GM23248 (cell line): ENCODE measurements at regions not wholly inside any gene's neighbourhood (a gene's known extent, or its start where the extent isn't known, plus 50 kb on each side); places are given as distances from the start of the nearest gene placed in this dataset.

ENCODE experiments used
- DNase-seq: peaks from one replicate; pipeline ENCODE4 v3.0.0-alpha.2; 2015
- H2AFZ ChIP-seq: fragments of 200-600 bp; sonication (generic); 2 replicates; pipeline ENCODE4 v1.6.1; 2016; ENCODE audit warnings: antibody characterized with exemption
- H3F3A ChIP-seq: fragments of 200-600 bp; sonication (generic); 2 replicates; pipeline ENCODE4 v1.6.1; 2016; ENCODE audit warnings: mild to moderate bottlenecking, antibody characterized with exemption, mixed run types; ENCODE audit not compliant: insufficient read depth
- H3K27ac ChIP-seq: fragments of 200-600 bp; sonication (generic); 2 replicates; pipeline ENCODE4 v1.5.1; 2016; ENCODE audit warnings: mild to moderate bottlenecking
- H3K27me3 ChIP-seq: fragments of 200-600 bp; sonication (generic); replicated peaks from 2 replicates; pipeline ENCODE4 v1.6.1; 2016; ENCODE audit warnings: mild to moderate bottlenecking; ENCODE audit not compliant: insufficient read depth
- H3K36me3 ChIP-seq: fragments of 200-600 bp; sonication (generic); 2 replicates; pipeline ENCODE4 v1.6.1; 2016; ENCODE audit warnings: low read depth, mild to moderate bottlenecking
- H3K4me1 ChIP-seq: fragments of 200-600 bp; sonication (generic); 2 replicates; pipeline ENCODE4 v1.6.1; 2016; ENCODE audit warnings: mild to moderate bottlenecking; ENCODE audit not compliant: insufficient read depth
- H3K4me2 ChIP-seq: fragments of 200-600 bp; sonication (generic); one replicate; pipeline ENCODE4 v1.6.1; 2016; ENCODE audit warnings: mild to moderate bottlenecking; ENCODE audit not compliant: unreplicated experiment
- H3K4me3 ChIP-seq: fragments of 200-600 bp; sonication (generic); 2 replicates; pipeline ENCODE4 v1.5.1; 2016; ENCODE audit warnings: mild to moderate bottlenecking
- H3K79me2 ChIP-seq: fragments of 200-600 bp; sonication (generic); 2 replicates; pipeline ENCODE4 v1.6.1; 2016; ENCODE audit warnings: mild to moderate bottlenecking; ENCODE audit not compliant: insufficient read depth
- H3K9ac ChIP-seq: fragments of 200-600 bp; sonication (generic); 2 replicates; pipeline ENCODE4 v1.6.1; 2016; ENCODE audit warnings: mild to moderate bottlenecking
- H3K9me2 ChIP-seq: fragments of 200-600 bp; sonication (generic); 2 replicates; pipeline ENCODE4 v1.6.1; 2016; ENCODE audit warnings: mixed run types, mild to moderate bottlenecking, moderate library complexity; ENCODE audit not compliant: insufficient read depth
- H3K9me3 ChIP-seq: fragments of 200-600 bp; sonication (generic); one replicate; pipeline ENCODE4 v1.6.1; 2017; ENCODE audit warnings: low read depth
- H4K20me1 ChIP-seq: fragments of 200-600 bp; sonication (generic); 2 replicates; pipeline ENCODE4 v1.6.0; 2016; ENCODE audit not compliant: insufficient read depth
- EZH2 ChIP-seq: fragments of 200-600 bp; sonication (generic); IDR thresholded peaks from 2 replicates; pipeline ENCODE4 v1.6.1; 2018; ENCODE audit warnings: antibody characterized with exemption, mild to moderate bottlenecking; ENCODE audit not compliant: insufficient read depth, poor library complexity, severe bottlenecking
- EZH2phosphoT487 ChIP-seq: fragments of 200-600 bp; sonication (generic); IDR thresholded peaks from 2 replicates; pipeline ENCODE4 v1.6.1; 2018; ENCODE audit warnings: antibody characterized with exemption, moderate library complexity, mild to moderate bottlenecking, low read depth; ENCODE audit not compliant: insufficient read depth
- WGBS, 2 experiments: methylation state at CpG; one replicate each; pipeline ENCODE4 v1.1.6; 2015 to 2017; ENCODE audit warnings: low lambda C conversion rate in 2 of 2, low coverage in 1 of 2; ENCODE audit errors: missing lambda C conversion rate in 2 of 2; 5-methylcytosine and 5-hydroxymethylcytosine counted together
- in situ Hi-C: fragments of 300-500 bp; cut with MboI; formaldehyde crosslinking; loops from 2 replicates; pipeline ENCODE4 v1.15.0; 2020

- no peak overlapping the region for H3K4me2 ChIP-seq
- no peak overlapping the region for H3K27ac ChIP-seq
- H3K27me3 ChIP-seq, result no peaks in the 10 kb centered on the region
- no peak for DNase-seq
- H3K9me2 ChIP-seq, result no peaks in the 10 kb centered on the region
- H3K79me2 ChIP-seq, result no peaks in the 10 kb centered on the region
- no peaks in the 10 kb centered on the region for H4K20me1 ChIP-seq
- H3K9me3 ChIP-seq, result no peaks in the 10 kb centered on the region
- no peak overlapping the region for H3K9ac ChIP-seq
- TF ChIP-seq EZH2phosphoT487 (no peak), EZH2 (no peak)
- no peaks in the 10 kb centered on the region for H3K36me3 ChIP-seq
- WGBS, 2 experiments, result 49 to 65% methylated on average over 1 of the region's 1 CpG
- no peaks in the 10 kb centered on the region for H3K4me1 ChIP-seq
- in situ Hi-C loops, result no loop called here
- no peak overlapping the region for H3K4me3 ChIP-seq
- no peak overlapping the region for H2AFZ ChIP-seq
- no peaks in the 10 kb centered on the region for H3F3A ChIP-seq
Observed at GRCh38 chr11:104465321-104465720, 301.4 kb upstream of the PDGFD start.

GRCh38 chr11:104464691-104465090 lies 300.7 kb upstream of the PDGFD start:
- H3K36me3 ChIP-seq, result no peaks in the 10 kb centered on the region
- no peaks in the 10 kb centered on the region for H4K20me1 ChIP-seq
- in situ Hi-C loops, result no loop called here
- no peak for DNase-seq
- no peaks in the 10 kb centered on the region for H3K27me3 ChIP-seq
- H3K4me3 ChIP-seq, result no peak overlapping the region
- no peaks in the 10 kb centered on the region for H3F3A ChIP-seq
- no peak overlapping the region for H3K27ac ChIP-seq
- no peaks in the 10 kb centered on the region for H3K9me3 ChIP-seq
- H3K9me2 ChIP-seq, result no peaks in the 10 kb centered on the region
- no peak overlapping the region for H2AFZ ChIP-seq
- no peaks in the 10 kb centered on the region for H3K4me1 ChIP-seq
- WGBS, 2 experiments, result 11 to 14% methylated on average over 1 of the region's 1 CpG
- H3K79me2 ChIP-seq, result no peaks in the 10 kb centered on the region
- H3K4me2 ChIP-seq, result no peak overlapping the region
- TF ChIP-seq EZH2phosphoT487, result no peak
- TF ChIP-seq EZH2, result no peak
- H3K9ac ChIP-seq, result no peak overlapping the region

- 5 to 6% methylated on average over 2 of the region's 2 CpGs for WGBS, 2 experiments
- H3F3A ChIP-seq, result no peaks in the 10 kb centered on the region
- peak; percentile 22 for DNase-seq
Observed at GRCh38 chr11:104462341-104462740, 298.4 kb upstream of the PDGFD start.

GRCh38 chr11:104451197-104451893 lies 287.4 kb upstream of the PDGFD start:
- no peak overlapping the region for H2AFZ ChIP-seq
- no peaks in the 10 kb centered on the region for H3K9me2 ChIP-seq
- no peaks in the 10 kb centered on the region for H3K27me3 ChIP-seq
- no peak for TF ChIP-seq EZH2phosphoT487
- H3K4me1 ChIP-seq, result no peaks in the 10 kb centered on the region
- H3K4me2 ChIP-seq, result no peak overlapping the region
- DNase-seq, result no peak
- 48 to 57% methylated on average over 4 of the region's 4 CpGs for WGBS, 2 experiments
- no peak overlapping the region for H3K27ac ChIP-seq
- H3F3A ChIP-seq, result no peaks in the 10 kb centered on the region
- no peaks in the 10 kb centered on the region for H3K79me2 ChIP-seq
- in situ Hi-C loops, result no loop called here
- no peak overlapping the region for H3K4me3 ChIP-seq
- H3K9ac ChIP-seq, result no peak overlapping the region
- no peaks in the 10 kb centered on the region for H3K36me3 ChIP-seq
- H4K20me1 ChIP-seq, result no peaks in the 10 kb centered on the region
- no peaks in the 10 kb centered on the region for H3K9me3 ChIP-seq

More at GRCh38 chr11:104462341-104462740, 298.4 kb upstream of the PDGFD start:
- H3K79me2 ChIP-seq, result no peaks in the 10 kb centered on the region
- H3K4me3 ChIP-seq, result no peak overlapping the region
- no peaks in the 10 kb centered on the region for H3K9me2 ChIP-seq
- no peak overlapping the region for H3K27ac ChIP-seq
- H3K4me1 ChIP-seq, result no peaks in the 10 kb centered on the region
- H3K9me3 ChIP-seq, result no peaks in the 10 kb centered on the region
- no peaks in the 10 kb centered on the region for H4K20me1 ChIP-seq
- no peaks in the 10 kb centered on the region for H3K27me3 ChIP-seq
- no peak for TF ChIP-seq EZH2
- no peak for TF ChIP-seq EZH2phosphoT487
- no peak overlapping the region for H3K4me2 ChIP-seq
- in situ Hi-C loops, result no loop called here
- no peak overlapping the region for H3K9ac ChIP-seq
- H3K36me3 ChIP-seq, result no peaks in the 10 kb centered on the region
- no peak overlapping the region for H2AFZ ChIP-seq

- Histone ChIP-seq H3K4me3 (no peak overlapping the region), H3K36me3 (no peaks in the 10 kb centered on the region), H2AFZ (no peak overlapping the region), H3F3A (no peaks in the 10 kb centered on the region), H3K79me2 (no peaks in the 10 kb centered on the region), H3K9me2 (no peaks in the 10 kb centered on the region), H4K20me1 (no peaks in the 10 kb centered on the region), H3K27me3 (no peaks in the 10 kb centered on the region), H3K9me3 (no peaks in the 10 kb centered on the region), H3K9ac (no peak overlapping the region), H3K27ac (no peak overlapping the region), H3K4me2 (no peak overlapping the region), H3K4me1 (no peaks in the 10 kb centered on the region)
- TF ChIP-seq EZH2phosphoT487, result no peak
- TF ChIP-seq EZH2, result no peak
- no peak for DNase-seq
- in situ Hi-C loops, result no loop called here
Observed at GRCh38 chr11:104443387-104443786, 279.4 kb upstream of the PDGFD start.
